Stimulated activated CD8-positive, alpha-beta memory T cell treated with anti-CD3 and anti-CD28 coated beads, Interleukin-4, amount 100 ng/mL, for 1 hour (primary cell): ENCODE measurements at regions not wholly inside any gene's neighbourhood (a gene's known extent, or its start where the extent isn't known, plus 50 kb on each side); places are given as distances from the start of the nearest gene placed in this dataset.
"Not testable (repeated sequence)": the region's sequence is repeated elsewhere in the genome, so short reads cannot be mapped to it uniquely, and the experiment has no call there.

Experiments used
- DNase-seq, 2 donors: peaks; one replicate each; pipeline ENCODE4 v3.0.0-alpha.2; 2020; ENCODE audit warnings: low read depth in 2 of 2, low spot score in 1 of 2

DNA sequence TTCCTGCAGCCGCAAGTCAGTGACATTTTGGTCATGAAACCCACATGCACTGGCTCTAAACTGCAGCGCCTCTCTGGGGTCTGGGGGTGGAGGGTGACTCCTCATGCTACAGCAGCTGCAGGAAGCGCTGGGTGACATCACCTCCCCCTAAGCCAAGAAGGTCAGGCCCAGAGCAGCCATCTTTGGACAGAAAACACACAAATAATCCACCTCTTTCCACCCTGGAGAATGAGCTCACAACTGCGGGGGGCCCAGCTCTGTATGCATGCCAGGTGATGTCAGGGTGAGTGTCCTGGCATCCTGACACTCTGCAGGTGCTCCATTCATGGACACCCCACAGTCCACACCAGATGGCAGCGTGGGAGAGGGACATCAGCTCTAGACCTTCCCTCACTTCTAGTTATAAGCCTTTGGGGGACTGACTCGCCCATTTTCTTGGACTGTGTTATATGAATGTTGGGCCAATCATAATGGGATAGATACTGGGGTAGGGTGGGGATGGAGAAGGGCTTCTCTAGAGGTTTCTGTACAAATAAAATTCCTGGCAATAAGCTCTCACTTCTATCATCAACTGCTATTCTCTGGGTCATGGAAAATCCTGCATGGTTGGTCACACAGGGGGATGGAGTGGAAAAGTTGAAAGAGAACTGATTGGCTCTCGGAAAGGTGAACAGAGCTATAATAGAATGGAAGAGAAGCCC lies 70.7 kb upstream of the THBS1 start:
- DNase-seq, result no peak

- DNase-seq, result no peak
These were observed 69.6 kb upstream of the THBS1 start for GRCh38 chr15:39511000-39511915.

GRCh38 chr15:39511916-39512260 lies 69.0 kb upstream of the THBS1 start:
- DNase-seq, result no peak

DNA sequence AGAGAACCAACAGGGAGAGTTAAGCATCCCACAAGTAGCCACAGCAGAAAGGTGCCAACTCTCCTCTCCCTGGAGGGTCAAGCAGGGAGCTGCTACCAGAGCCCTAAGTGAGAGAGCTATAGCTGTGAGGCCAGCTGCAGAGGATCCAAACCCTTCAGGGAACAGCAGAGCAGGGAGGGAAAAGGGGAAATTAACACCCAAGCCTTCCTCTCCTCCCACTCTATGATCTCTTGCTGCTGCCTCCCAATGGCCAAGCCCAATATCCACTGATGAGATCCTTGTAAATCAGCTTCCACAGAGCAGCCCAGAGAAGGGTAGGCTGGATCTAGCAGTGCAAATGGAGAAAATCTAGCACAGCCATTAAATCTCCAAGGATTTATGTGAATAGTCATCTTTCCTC lies 68.2 kb upstream of the THBS1 start:
- no peak for DNase-seq

- no peak for DNase-seq
These were observed 66.9 kb upstream of the THBS1 start for GRCh38 chr15:39513936-39514335.

DNA sequence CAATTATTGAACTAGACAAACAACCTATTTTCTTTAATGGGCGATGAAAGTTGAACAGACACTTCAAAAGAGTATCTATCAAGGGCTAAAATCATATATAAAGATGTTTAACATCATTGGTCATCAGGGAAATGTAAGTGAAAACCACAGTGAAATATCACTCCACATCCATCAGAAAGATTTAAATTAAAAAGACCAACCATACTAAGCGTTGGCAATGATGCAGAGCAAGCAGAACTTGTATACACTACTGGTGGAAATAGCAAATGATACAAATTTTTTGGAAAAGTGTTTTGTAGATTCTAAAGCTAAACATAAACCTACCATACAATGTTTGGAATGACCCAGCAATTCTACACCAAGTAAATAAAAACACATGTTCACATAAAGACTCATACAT lies 65.9 kb upstream of the THBS1 start:
- DNase-seq, result no peak

DNA sequence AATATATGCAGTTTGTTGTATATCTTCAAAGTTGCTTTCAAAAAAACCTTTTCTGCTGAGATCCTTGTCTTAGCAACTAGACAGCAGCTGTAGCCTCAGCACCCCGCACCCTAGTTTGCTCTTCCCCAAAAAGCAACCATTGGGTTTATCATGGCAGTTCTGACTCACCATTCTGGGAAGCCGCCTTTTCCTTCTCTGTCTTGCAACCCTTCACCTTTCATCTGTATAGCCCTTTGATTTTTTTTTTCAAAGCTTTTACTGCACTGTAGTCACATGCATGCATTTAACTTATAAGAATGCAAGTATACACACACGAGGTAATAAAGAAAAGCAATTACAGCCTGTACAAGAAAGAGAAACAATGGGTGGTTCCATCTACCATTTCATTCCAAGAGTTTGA lies 65.1 kb upstream of the THBS1 start:
- DNase-seq, result no peak

DNA sequence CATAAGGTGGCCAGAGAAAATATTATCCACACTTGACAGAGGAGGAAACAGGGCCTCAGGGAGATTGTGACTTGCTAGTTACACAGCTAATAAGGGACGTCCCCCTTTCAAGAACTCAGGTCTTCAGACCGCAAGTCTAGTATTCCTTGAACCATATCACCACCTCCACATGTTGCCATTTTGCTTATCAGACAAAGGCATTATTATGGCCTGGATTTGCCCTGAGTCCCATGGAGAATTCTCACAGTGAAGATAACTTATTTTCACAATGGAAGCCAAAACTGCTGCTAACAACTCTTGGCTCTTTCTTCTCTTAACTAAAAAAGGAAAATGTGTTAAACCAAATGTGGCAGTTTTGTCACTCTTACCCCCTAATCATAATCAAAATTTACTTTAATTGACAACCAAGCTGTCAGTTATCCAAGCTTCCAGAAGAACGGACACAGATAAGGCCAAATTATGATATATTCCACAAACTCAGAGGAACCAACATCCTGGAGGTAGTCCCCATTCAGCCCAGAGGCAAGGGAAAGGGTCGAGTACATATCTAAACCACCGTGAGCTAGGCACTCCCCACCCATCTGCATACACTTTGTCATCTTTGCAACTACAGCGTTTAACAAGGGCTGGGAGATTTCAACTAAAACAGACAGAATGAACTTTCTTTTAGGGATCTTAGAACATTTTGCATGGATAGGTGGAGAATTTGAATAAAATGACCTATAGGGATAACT lies 63.6 kb upstream of the THBS1 start:
- DNase-seq, result no peak

DNA sequence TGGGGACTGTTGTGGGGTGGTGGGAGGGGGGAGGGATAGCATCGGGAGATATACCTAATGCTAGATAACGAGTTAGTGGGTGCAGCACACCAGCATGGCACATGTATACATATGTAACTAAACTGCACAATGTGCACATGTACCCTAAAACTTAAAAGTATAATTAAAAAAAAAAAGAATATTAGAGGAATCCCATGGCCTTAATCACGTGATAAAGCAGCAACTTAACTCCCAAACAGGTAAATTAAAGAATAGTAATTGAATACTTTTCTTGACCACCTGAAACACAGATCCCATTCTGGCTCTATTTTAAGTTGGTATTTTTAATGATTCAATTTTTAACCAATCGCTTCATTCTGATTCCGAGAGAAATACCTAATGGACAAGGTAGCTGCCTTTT lies 56.9 kb upstream of the THBS1 start:
- DNase-seq, result not testable (repeated sequence)

DNA sequence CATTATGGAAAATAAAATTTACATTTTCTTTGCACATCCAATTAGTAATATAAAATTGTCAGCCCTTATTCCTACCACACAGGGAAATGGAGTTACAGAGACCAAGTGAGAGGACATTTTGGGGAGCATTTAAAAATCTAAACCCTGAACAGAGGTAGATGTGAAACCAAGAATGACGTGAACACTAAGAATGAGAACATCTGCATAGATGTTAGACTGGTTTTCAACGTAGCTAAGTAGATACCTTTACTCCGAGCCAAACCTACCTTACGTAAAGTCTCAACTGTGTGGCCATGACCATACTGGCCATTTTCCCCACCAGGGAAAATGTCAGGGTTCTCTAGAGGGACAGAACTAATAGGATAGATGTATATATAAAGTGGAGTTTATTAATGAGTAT lies 51.4 kb upstream of the THBS1 start:
- no peak for DNase-seq

DNA sequence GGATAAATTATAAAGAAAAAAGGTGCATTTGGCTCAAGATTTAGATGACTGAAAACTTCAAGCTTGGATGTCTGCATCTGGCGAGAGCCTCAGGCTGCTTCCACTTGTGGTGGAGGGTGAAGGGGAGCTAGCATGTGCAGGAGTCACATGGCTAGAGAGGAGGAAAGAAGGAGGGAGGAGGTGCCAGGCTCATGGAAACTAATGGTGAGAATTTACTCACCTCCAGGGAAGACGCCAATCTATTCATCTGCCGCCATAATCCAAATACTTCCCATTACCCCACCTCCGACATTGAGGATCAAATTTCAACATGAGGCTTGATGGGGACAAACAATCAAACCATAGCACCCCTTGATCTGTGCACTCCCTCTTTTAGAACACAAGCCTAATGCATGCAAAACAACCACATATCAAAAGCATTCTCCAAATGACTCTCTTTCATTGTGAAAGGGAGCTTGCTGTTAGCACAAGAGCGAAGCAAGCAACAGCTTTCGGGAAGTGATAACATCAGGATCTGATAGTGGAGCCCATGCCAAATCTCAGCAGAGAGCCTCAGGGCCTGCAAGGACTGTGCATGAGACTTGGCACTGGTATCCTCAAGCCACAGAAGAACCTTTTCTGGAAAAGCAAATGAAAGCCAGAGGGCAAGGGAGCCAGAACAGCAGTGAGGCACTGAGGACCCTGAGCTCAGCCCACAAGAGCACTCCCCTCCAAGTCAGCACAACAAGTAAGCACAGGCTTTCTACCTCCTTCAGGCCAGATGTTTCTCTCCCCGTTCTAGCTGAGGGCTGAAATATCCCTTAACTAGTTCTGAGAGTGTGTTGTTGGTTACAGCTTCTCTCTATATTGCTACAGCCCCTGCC lies 50.2 kb upstream of the THBS1 start:
- DNase-seq, result no peak
